Spinal cord (tissue), 9 donors: ENCODE measurements at regions not wholly inside any gene's neighbourhood (a gene's known extent, or its start where the extent isn't known, plus 50 kb on each side); places are given as distances from the start of the nearest gene placed in this dataset.

ENCODE experiments used
- DNase-seq, 6 donors: peaks; one replicate each; pipeline versions ENCODE4 v3.0.0 to v3.0.0-alpha.2; 2013 to 2015; ENCODE audit warnings: low spot score in 6 of 6, low read depth in 4 of 6
- H3K27ac ChIP-seq: one replicate; pipeline ENCODE4 v1.5.1; 2013; ENCODE audit warnings: low read depth, low read length, control low read depth
- H3K27me3 ChIP-seq: one replicate; pipeline ENCODE4 v1.6.1; 2013; ENCODE audit warnings: low read length; ENCODE audit not compliant: control insufficient read depth, insufficient read depth
- H3K36me3 ChIP-seq: one replicate; pipeline ENCODE4 v1.6.1; 2013; ENCODE audit warnings: low read length; ENCODE audit not compliant: control insufficient read depth, insufficient read depth
- H3K4me1 ChIP-seq: one replicate; pipeline ENCODE4 v1.6.1; 2013; ENCODE audit warnings: low read length; ENCODE audit not compliant: control insufficient read depth, insufficient read depth
- H3K4me3 ChIP-seq: one replicate; pipeline ENCODE4 v1.5.1; 2013; ENCODE audit warnings: low read depth, low read length, control low read depth
- H3K9me3 ChIP-seq: one replicate; pipeline ENCODE4 v1.6.1; 2013; ENCODE audit warnings: low read length; ENCODE audit not compliant: control insufficient read depth, insufficient read depth
- WGBS: methylation state at CpG from one replicate; pipeline ENCODE4 v1.1.5; 2013; ENCODE audit warnings: missing lambda C conversion rate; ENCODE audit not compliant: insufficient coverage; 5-methylcytosine and 5-hydroxymethylcytosine counted together
- donor health status: healthy.

DNA sequence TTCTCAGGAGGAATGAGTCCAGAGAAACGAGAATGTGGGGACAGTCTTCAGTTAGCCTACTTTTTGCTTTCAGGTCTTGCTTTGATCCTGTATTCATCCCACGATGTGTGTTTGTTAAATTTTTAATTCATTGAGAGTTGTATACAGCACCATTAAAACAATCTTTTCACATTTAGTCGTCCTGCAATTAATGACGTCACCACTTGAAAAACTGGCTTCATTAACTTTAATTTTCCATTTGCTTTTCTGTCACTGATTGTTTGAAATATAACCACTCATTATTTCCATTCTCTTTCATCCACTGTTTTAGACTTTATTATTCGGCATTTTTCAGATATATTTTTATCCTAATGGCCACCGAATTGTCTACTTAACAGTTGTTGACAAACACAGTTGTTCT, 146.9 kb downstream of the TFEC start:
- 82% methylated on average over 3 of the region's 6 CpGs for WGBS
- H3K9me3 ChIP-seq = no peaks in the 10 kb centered on the region
- H3K27me3 ChIP-seq = no peaks in the 10 kb centered on the region
- no peak for DNase-seq
- H3K4me1 ChIP-seq = no peaks in the 10 kb centered on the region
- H3K4me3 ChIP-seq = no peak overlapping the region
- no peaks in the 10 kb centered on the region for H3K36me3 ChIP-seq
- no peak overlapping the region for H3K27ac ChIP-seq

DNA sequence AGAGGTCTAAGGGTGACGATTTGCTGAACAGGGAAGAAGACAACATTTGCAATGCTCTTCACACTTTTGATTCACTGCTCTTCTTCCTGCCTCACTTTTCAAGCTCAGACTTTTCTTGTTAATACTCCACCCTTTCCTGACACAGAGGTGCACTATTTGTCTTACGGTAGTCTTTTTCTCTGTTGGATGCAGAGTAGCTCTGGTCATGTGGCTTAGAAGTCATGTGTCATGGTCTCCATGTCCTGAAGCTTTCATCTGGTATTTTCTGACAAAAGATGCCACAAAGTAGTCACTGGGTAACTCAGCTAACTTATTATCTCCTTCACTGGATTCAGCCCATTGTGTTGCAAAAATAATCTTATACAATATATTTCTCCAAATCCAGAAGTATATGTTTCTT, 149.1 kb downstream of the TFEC start:
- no peak overlapping the region for H3K4me3 ChIP-seq
- no peak overlapping the region for H3K27ac ChIP-seq
- no peak for DNase-seq
- no peaks in the 10 kb centered on the region for H3K27me3 ChIP-seq
- WGBS = 83% methylated on average over 1 of the region's 2 CpGs
- H3K4me1 ChIP-seq = no peaks in the 10 kb centered on the region
- H3K9me3 ChIP-seq = no peaks in the 10 kb centered on the region
- no peaks in the 10 kb centered on the region for H3K36me3 ChIP-seq

DNA sequence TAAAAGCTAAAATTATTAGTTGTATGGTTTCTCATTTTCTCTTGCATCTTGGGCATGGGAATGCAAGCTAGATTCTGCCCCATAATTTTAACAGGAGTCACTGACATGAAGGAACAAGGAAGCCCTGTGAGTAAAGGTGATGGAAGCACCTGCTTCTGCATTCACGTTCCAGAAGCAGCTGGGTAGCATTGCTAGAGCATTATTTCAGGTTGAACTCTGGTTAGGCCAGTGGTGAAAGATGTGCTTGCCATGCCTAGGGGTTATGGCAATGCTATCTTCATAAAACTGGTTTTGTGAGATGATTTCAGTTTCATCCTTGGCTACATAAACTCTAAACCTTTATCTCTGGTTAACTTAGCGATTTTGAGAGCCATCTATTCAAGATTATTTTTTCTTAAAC, 151.4 kb downstream of the TFEC start:
- Histone ChIP-seq H3K27ac (no peak overlapping the region), H3K4me1 (no peaks in the 10 kb centered on the region), H3K36me3 (no peaks in the 10 kb centered on the region), H3K9me3 (no peaks in the 10 kb centered on the region), H3K27me3 (no peaks in the 10 kb centered on the region), H3K4me3 (no peak overlapping the region)
- whole genome bisulfite sequencing = 100% methylated on average over 1 of the region's 2 CpGs
- no peak for DNase-seq

DNA sequence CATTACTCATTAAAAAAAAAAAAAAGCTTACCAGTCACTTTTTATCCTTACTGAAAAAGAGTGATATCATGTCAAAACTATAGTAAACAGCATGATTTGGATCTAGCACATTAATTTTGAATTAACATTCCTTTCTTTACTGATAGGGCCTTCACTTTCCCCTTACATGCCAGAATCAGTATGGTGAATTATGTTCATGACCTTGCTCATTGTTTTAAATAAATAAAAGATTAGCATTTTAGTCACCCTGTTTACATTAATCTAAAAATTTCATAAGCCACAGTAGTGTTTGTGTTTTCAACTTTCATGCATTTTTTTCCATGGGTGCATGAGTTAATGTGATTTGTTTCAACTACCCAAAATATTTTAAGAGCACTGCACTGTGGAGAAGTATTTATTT, 160.8 kb downstream of the TFEC start:
- DNase-seq = no peak
- Histone ChIP-seq H3K4me1 (no peaks in the 10 kb centered on the region), H3K27me3 (no peaks in the 10 kb centered on the region), H3K27ac (no peak overlapping the region), H3K36me3 (no peaks in the 10 kb centered on the region), H3K4me3 (no peak overlapping the region), H3K9me3 (no peaks in the 10 kb centered on the region)

DNA sequence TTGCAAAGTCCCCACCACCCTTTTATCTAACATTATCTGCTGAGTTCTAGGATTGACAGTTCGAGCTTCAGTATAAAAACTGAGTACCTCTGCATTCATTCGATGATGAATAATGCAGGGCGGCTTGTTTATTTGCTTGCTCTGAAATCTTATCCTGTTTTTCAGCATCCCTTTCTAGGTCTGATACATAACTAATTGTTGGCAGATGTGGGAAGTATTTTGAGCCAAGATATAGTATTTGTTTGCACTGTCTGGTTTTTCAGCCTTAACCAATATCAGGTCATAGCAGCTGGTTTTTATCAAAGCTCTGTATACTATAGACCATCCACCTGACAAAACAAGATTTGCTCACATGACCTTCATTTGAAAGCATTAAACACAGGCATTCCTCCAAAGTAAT, 161.4 kb downstream of the TFEC start:
- H3K4me1 ChIP-seq = no peaks in the 10 kb centered on the region
- H3K36me3 ChIP-seq = no peaks in the 10 kb centered on the region
- no peak overlapping the region for H3K4me3 ChIP-seq
- 60% methylated on average over 1 of the region's 3 CpGs for WGBS
- no peaks in the 10 kb centered on the region for H3K9me3 ChIP-seq
- no peak overlapping the region for H3K27ac ChIP-seq
- no peaks in the 10 kb centered on the region for H3K27me3 ChIP-seq
- peak in 1 of 6 donors; percentile 8 for DNase-seq

DNA sequence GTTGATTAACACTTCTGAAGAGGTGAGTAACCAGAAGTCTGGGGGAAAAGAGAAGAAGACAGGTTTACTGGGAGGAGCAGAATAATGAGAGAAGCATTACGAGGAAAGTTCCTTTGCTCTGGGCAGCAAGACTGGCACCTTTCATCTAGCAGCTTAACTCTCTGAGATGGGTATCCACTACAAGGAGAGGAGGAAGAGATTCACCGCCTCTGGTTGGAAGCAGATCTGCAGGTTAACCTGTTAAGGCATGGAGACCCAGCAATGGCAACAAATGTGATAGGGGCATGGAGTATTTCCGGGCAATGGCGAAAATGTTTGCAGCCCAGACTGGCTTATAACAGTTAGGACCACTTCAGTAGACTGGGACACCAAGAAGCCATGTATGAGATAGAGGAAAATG, 162.2 kb downstream of the TFEC start:
- Histone ChIP-seq H3K4me3 (no peak overlapping the region), H3K27ac (no peak overlapping the region), H3K27me3 (no peaks in the 10 kb centered on the region), H3K36me3 (no peaks in the 10 kb centered on the region), H3K9me3 (no peaks in the 10 kb centered on the region), H3K4me1 (no peaks in the 10 kb centered on the region)
- no peak for DNase-seq
- 88% methylated on average over 4 of the region's 4 CpGs for WGBS

DNA sequence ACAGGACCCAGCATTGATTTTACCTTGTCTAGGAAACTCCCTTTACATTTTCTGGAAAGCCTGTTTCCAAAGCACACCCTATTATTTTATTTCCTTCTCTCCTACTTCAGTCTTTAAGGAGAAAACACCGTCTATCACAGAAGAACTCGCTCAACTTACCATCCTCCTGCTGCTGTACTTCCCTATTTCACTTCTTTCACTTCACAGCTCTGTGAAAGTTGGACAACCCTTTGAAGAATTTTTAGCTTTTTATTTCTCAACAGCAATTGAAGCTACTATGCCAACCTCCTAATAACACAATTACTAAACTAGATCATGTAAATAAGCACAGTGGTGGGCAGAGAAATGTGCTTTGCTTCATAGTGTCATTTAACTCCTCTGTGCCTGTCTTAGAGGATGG, 166.5 kb downstream of the TFEC start:
- no peaks in the 10 kb centered on the region for H3K4me1 ChIP-seq
- 60% methylated on average over 2 of the region's 2 CpGs for WGBS
- no peak for DNase-seq
- no peaks in the 10 kb centered on the region for H3K27me3 ChIP-seq
- no peak overlapping the region for H3K4me3 ChIP-seq
- no peaks in the 10 kb centered on the region for H3K9me3 ChIP-seq
- no peak overlapping the region for H3K27ac ChIP-seq
- no peaks in the 10 kb centered on the region for H3K36me3 ChIP-seq

DNA sequence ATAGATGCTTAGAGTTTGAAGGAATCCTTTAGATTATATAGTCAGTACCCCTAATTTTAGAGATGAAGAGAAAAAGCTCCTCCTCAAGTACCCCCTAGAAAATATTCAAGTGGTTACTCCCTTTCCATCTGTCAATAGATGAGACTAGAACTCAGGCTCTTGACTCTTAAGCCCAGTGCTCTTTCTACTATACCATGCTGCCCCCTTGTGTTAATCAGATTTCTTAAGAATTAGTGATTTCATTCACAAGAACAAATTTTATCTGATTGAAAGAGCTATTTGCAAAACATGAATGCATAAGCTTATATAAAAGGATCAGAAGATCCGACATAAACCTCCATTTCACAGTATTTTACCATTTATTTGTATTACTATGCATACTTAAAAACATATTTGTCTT, 179.3 kb downstream of the TFEC start:
- H3K27ac ChIP-seq = no peak overlapping the region
- no peaks in the 10 kb centered on the region for H3K4me1 ChIP-seq
- H3K4me3 ChIP-seq = no peak overlapping the region
- no CpG with 5 or more reads among the region's 1 CpG for WGBS
- DNase-seq = peak in 2 of 6 donors; percentile 21 to 49
- no peaks in the 10 kb centered on the region for H3K9me3 ChIP-seq
- H3K36me3 ChIP-seq = no peaks in the 10 kb centered on the region
- no peaks in the 10 kb centered on the region for H3K27me3 ChIP-seq

DNA sequence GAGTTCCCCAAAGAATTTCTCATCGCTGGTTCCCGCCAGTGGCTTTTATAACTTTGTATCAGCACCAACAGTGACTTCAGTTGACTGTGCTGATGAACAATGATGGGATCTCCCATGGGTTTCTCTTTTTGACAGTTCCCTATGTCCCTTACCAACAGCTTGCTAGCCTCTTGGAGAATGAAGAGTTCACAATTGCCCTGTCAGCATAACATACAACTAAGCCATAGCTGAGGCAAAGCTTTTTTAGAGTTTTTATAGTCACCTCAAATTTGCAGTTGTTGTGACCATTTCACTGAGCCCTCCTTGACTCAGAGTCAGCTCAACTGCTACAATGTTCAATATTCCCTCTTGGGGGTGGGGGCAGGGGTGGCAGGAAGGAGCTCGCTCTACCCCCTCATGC, 179.8 kb downstream of the TFEC start:
- Histone ChIP-seq H3K27ac (no peak overlapping the region), H3K27me3 (no peaks in the 10 kb centered on the region), H3K9me3 (no peaks in the 10 kb centered on the region), H3K4me3 (no peak overlapping the region), H3K4me1 (no peaks in the 10 kb centered on the region), H3K36me3 (no peaks in the 10 kb centered on the region)
- 100% methylated on average over 1 of the region's 3 CpGs for WGBS
- no peak for DNase-seq

DNA sequence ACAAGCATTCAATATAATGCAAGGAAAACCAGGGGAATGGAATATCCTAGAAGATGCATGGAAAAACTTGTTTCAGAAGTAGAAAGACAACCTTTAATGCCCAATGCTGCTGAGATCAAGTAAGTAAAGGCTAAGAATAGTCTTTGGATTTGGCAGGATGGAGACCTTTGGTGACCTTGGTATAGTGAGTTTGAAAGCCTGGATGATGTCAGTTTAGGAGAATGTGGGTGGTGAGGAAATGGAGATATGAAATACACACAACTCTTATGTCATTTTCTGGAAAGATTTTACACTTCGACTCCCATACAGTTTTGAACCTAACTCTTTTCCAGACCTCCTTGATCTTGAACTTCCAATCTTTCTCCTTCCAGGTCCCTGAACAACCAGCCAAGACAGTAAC, 185.7 kb downstream of the TFEC start:
- Histone ChIP-seq H3K4me1 (no peaks in the 10 kb centered on the region), H3K27ac (no peak overlapping the region), H3K9me3 (no peaks in the 10 kb centered on the region), H3K36me3 (no peaks in the 10 kb centered on the region), H3K4me3 (no peak overlapping the region), H3K27me3 (no peaks in the 10 kb centered on the region)
- DNase-seq = no peak
- WGBS = 100% methylated on average over 1 of the region's 1 CpG

DNA sequence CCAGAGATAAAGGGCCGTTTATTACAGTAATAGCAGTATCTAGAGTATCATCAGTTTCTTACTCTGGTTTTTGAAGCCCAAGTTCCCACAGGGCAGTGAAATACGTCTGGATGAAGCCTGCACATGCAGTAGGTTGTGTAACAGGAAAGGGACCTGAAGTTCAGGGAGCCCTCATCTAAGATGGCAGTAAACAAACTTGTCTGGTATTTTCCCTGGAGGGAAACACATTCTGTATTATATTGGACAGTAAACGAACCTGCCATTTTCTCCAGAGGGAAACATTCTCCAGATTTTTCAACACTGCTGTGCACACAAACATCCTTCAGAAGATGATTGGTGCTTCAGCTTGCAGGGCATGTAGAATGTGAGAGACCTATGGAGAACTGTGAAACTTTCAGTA, 189.9 kb downstream of the TFEC start:
- no CpG with 5 or more reads among the region's 3 CpGs for WGBS
- Histone ChIP-seq H3K4me1 (no peaks in the 10 kb centered on the region), H3K9me3 (no peaks in the 10 kb centered on the region), H3K36me3 (no peaks in the 10 kb centered on the region), H3K27me3 (no peaks in the 10 kb centered on the region), H3K27ac (no peak overlapping the region), H3K4me3 (no peak overlapping the region)
- no peak for DNase-seq
